K562 (cell line): ENCODE measurements at regions not wholly inside any gene's neighbourhood (a gene's known extent, or its start where the extent isn't known, plus 50 kb on each side); places are given as distances from the start of the nearest gene placed in this dataset.

ENCODE experiments used
- ATF1 ChIP-seq, 2 experiments: fragments of 450-650 bp in 1 of 2; IDR thresholded peaks; 2 replicates each; pipeline ENCODE4 v1.6.1; 2016; ENCODE audit warnings: missing compliant biosample characterization in 1 of 2, missing genetic modification characterization in 1 of 2
- EP300 ChIP-seq: IDR thresholded peaks from 2 replicates; pipeline ENCODE4 v1.6.1; 2012; ENCODE audit warnings: low read length, improper control_type of control experiment
- FOXK2 ChIP-seq, 2 experiments: fragments of 450-650 bp; IDR thresholded peaks in 1 of 2; conservative IDR thresholded peaks in 1 of 2; 2 replicates each; pipeline ENCODE4 v1.6.1; 2016; ENCODE audit warnings: low read depth in 2 of 2, mild to moderate bottlenecking in 1 of 2
- HMG20A ChIP-seq: fragments of 450-650 bp; formaldehyde crosslinking; conservative IDR thresholded peaks from 2 replicates; pipeline ENCODE4 v1.4.0; 2020; ENCODE audit warnings: mild to moderate bottlenecking, mixed read lengths
- HMGN3 ChIP-seq: IDR thresholded peaks from 2 replicates; pipeline ENCODE4 v1.6.1; 2011; ENCODE audit warnings: borderline replicate concordance, low read depth, mild to moderate bottlenecking, mixed read lengths, low read length; ENCODE audit not compliant: insufficient read length; ENCODE audit errors: extremely low read depth
- HNRNPUL1 ChIP-seq: fragments of 200-400 bp; formaldehyde crosslinking; IDR thresholded peaks from 2 replicates; pipeline ENCODE4 v1.6.1; 2017; ENCODE audit warnings: low read length
- JUN ChIP-seq, 2 experiments: sonication (generic) in 1 of 2; formaldehyde crosslinking in 1 of 2; IDR thresholded peaks; 2 replicates each; pipeline versions ENCODE4 v1.6.1 to v1.8.0; 2012 to 2022; ENCODE audit warnings: borderline replicate concordance in 2 of 2, mild to moderate bottlenecking in 2 of 2, improper control_type of control experiment in 1 of 2, low read depth in 1 of 2, low read length in 1 of 2, missing genetic modification reagents in 1 of 2
- KLF6 ChIP-seq: fragments of 250-450 bp; sonication (Bioruptor Pico); IDR thresholded peaks from 2 replicates; pipeline ENCODE4 v1.4.0; 2020; ENCODE audit warnings: mild to moderate bottlenecking, moderate library complexity, borderline replicate concordance
- NFXL1 ChIP-seq: fragments of 450-650 bp; formaldehyde crosslinking; IDR thresholded peaks from 2 replicates; pipeline ENCODE4 v1.4.0; 2021; ENCODE audit warnings: mild to moderate bottlenecking
- NFYB ChIP-seq: IDR thresholded peaks from 2 replicates; pipeline ENCODE4 v1.6.1; 2011; ENCODE audit warnings: mild to moderate bottlenecking, moderate library complexity; ENCODE audit not compliant: insufficient read length; ENCODE audit errors: extremely low read depth
- PHF21A ChIP-seq: fragments of 450-650 bp; IDR thresholded peaks from 2 replicates; pipeline ENCODE4 v1.6.1; 2017; ENCODE audit warnings: low read depth, borderline replicate concordance
- SRSF1 ChIP-seq: fragments of 200-400 bp; formaldehyde crosslinking; IDR thresholded peaks from 2 replicates; pipeline ENCODE4 v1.6.1; 2017; ENCODE audit warnings: mild to moderate bottlenecking, low read depth, low read length, moderate library complexity
- TCFL5 ChIP-seq: fragments of 250-450 bp; sonication (Bioruptor Pico); conservative IDR thresholded peaks from 2 replicates; pipeline ENCODE4 v1.6.1; 2021; ENCODE audit warnings: mild to moderate bottlenecking, moderate library complexity, matching md5 sums
- TGIF2 ChIP-seq: sonication (generic); formaldehyde crosslinking; IDR thresholded peaks from 2 replicates; pipeline ENCODE4 v1.8.1; 2022; ENCODE audit warnings: mild to moderate bottlenecking, missing genetic modification reagents, moderate library complexity
- ZNF146 ChIP-seq: IDR thresholded peaks from one replicate; pipeline ENCODE4 v1.6.1; 2018; ENCODE audit warnings: missing compliant biosample characterization; ENCODE audit not compliant: unreplicated experiment
- ZNF311 ChIP-seq: fragments of 250-450 bp; sonication (Bioruptor Pico); IDR thresholded peaks from 2 replicates; pipeline ENCODE4 v1.4.0; 2020; ENCODE audit warnings: mild to moderate bottlenecking, moderate library complexity
- TF ChIP-seq, protein P1 (sequence below): fragments of 250-450 bp; sonication (Bioruptor Pico); IDR thresholded peaks from 2 replicates; pipeline ENCODE4 v1.5.0; 2021; ENCODE audit warnings: mild to moderate bottlenecking, moderate library complexity
- TF ChIP-seq, protein P2 (sequence below): fragments of 450-650 bp; IDR thresholded peaks from 2 replicates; pipeline ENCODE4 v1.6.1; 2017; ENCODE audit warnings: antibody characterized with exemption, mild to moderate bottlenecking
- TF ChIP-seq, protein P3 (sequence below): sonication (generic); formaldehyde crosslinking; IDR thresholded peaks from 2 replicates; pipeline ENCODE4 v1.8.1; 2023; ENCODE audit warnings: mild to moderate bottlenecking, missing genetic modification reagents

DNA sequence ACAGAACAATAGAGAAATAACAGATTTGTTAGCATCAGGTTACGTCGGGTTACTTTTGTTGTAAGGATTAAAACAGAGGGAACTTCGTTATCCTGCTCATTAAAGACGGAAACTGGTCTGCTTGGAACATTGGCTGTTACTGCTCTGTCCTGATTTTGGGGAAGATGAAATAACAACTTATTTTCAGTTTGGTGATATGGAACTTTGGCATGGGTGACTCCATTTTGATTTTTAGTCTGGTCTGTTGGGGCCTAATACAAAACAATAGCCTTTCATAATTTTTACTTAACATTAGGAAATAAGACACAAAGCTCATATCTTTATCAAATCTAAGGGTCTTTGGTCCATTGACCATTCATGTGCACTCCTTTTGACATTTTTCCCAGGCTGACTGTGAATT lies 220.5 kb upstream of the DUSP10 start (continued):
- no peak for TF ChIP-seq FOXK2 (conservative IDR thresholded peaks at IDR 0.05 in 1 of 2, IDR thresholded peaks at IDR 0.05 in 1 of 2; ENCODE audit: low read depth in 2 of 2)
- no peak for TF ChIP-seq EP300
- TF ChIP-seq HNRNPUL1, result no peak
- TF ChIP-seq ZNF311, result peak; percentile 99
- no peak for TF ChIP-seq JUN (IDR thresholded peaks at IDR 0.05; ENCODE audit: borderline replicate concordance, low read depth, low read length)
- TF ChIP-seq JUN (CRISPR knock-in tag; IDR thresholded peaks at IDR 0.05; ENCODE audit: borderline replicate concordance), result no peak
- TF ChIP-seq TGIF2 (CRISPR knock-in tag), result no peak
- TF ChIP-seq, protein P1, sequence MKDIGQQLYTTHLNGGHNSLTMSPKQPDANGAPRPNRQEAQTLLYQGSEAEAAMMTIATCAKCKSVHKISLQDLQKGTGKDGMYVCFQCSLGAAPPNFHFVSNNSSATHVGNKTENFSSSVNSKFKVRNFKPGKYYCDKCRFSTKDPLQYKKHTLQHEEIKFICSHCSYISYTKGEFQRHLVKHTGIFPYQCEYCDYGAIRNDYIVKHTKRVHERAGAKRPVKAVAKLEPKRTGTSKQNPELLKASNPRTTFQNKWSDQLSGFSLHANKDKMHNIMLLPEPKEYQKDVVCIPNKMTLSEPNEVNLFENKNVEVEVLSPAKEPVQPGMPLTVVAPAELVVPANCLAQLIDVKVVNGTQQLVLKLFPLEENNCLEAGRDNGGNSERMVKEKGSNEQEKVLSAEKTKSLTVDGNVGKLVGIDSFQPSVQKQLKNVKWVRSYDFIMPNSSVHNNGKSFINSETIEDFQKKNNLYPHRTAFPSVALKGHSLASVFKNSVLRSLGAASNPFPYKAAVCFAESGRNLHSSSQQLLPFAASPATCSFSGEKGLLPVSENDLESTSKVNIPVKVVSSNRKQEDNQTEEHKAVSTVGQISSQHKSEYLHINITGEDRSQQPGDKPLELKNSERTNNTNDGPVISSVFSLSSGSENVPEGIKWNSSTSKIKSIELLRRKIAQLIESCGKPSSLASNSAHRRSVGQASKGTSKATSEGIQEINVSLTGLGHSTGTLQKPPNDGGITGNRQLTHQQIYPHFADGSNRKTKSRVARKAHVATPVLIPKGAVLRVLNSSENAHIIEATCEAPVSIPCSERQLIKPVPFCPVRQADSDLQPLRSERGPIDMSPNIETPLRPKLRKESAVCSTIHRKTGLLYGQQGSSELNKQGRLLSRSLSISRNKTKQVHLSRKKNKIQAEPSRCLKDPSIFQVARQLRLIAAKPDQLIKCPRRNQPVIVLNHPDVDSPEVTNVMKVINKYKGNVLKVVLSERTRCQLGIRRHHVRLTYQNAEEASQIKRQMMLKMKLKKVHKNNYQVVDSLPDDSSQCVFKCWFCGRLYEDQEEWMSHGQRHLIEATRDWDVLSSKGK (CRISPR knock-in tag), result no peak
- TF ChIP-seq KLF6, result peak; percentile 99
- TF ChIP-seq TCFL5 (CRISPR knock-in tag), result peak; percentile 95
- TF ChIP-seq NFYB, result no peak
- TF ChIP-seq SRSF1, result no peak
- peak; percentile 94 for TF ChIP-seq HMG20A (CRISPR knock-in tag)
- no peak for TF ChIP-seq ZNF146 (CRISPR knock-in tag)
- peak; percentile 94 for TF ChIP-seq NFXL1 (CRISPR knock-in tag)
- TF ChIP-seq, protein P2, sequence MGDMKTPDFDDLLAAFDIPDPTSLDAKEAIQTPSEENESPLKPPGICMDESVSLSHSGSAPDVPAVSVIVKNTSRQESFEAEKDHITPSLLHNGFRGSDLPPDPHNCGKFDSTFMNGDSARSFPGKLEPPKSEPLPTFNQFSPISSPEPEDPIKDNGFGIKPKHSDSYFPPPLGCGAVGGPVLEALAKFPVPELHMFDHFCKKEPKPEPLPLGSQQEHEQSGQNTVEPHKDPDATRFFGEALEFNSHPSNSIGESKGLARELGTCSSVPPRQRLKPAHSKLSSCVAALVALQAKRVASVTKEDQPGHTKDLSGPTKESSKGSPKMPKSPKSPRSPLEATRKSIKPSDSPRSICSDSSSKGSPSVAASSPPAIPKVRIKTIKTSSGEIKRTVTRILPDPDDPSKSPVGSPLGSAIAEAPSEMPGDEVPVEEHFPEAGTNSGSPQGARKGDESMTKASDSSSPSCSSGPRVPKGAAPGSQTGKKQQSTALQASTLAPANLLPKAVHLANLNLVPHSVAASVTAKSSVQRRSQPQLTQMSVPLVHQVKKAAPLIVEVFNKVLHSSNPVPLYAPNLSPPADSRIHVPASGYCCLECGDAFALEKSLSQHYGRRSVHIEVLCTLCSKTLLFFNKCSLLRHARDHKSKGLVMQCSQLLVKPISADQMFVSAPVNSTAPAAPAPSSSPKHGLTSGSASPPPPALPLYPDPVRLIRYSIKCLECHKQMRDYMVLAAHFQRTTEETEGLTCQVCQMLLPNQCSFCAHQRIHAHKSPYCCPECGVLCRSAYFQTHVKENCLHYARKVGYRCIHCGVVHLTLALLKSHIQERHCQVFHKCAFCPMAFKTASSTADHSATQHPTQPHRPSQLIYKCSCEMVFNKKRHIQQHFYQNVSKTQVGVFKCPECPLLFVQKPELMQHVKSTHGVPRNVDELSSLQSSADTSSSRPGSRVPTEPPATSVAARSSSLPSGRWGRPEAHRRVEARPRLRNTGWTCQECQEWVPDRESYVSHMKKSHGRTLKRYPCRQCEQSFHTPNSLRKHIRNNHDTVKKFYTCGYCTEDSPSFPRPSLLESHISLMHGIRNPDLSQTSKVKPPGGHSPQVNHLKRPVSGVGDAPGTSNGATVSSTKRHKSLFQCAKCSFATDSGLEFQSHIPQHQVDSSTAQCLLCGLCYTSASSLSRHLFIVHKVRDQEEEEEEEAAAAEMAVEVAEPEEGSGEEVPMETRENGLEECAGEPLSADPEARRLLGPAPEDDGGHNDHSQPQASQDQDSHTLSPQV, result peak; percentile 99
- TF ChIP-seq ATF1 (CRISPR knock-in tag; IDR thresholded peaks at IDR 0.05), result no peak
- TF ChIP-seq ATF1 (tag; IDR thresholded peaks at IDR 0.05), result peak; percentile 32; the same call in 1 of the 2 replicates
- TF ChIP-seq PHF21A, result no peak
- TF ChIP-seq, protein P3, sequence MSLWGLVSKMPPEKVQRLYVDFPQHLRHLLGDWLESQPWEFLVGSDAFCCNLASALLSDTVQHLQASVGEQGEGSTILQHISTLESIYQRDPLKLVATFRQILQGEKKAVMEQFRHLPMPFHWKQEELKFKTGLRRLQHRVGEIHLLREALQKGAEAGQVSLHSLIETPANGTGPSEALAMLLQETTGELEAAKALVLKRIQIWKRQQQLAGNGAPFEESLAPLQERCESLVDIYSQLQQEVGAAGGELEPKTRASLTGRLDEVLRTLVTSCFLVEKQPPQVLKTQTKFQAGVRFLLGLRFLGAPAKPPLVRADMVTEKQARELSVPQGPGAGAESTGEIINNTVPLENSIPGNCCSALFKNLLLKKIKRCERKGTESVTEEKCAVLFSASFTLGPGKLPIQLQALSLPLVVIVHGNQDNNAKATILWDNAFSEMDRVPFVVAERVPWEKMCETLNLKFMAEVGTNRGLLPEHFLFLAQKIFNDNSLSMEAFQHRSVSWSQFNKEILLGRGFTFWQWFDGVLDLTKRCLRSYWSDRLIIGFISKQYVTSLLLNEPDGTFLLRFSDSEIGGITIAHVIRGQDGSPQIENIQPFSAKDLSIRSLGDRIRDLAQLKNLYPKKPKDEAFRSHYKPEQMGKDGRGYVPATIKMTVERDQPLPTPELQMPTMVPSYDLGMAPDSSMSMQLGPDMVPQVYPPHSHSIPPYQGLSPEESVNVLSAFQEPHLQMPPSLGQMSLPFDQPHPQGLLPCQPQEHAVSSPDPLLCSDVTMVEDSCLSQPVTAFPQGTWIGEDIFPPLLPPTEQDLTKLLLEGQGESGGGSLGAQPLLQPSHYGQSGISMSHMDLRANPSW (CRISPR knock-in tag), result no peak
- no peak for TF ChIP-seq HMGN3
